ENCODE measurements at regions not wholly inside any gene's neighbourhood (a gene's known extent, or its start where the extent isn't known, plus 50 kb on each side); places are given as distances from the start of the nearest gene placed in this dataset.

- DNase-seq: no peak
- no peak overlapping the region for H3K27ac ChIP-seq
- H3K4me1 ChIP-seq: peaks cover 0 to 29% (median 17%) of the 10 kb centered on the region in 4 donors
- no peaks in the 10 kb centered on the region for H3K27me3 ChIP-seq
- H3K36me3 ChIP-seq: no peaks in the 10 kb centered on the region
- H3K9me3 ChIP-seq: no peaks in the 10 kb centered on the region
- intact Hi-C loops (cut with DNase I): no loop called here
- no peak overlapping the region for H3K4me3 ChIP-seq
- TF ChIP-seq, protein P1, sequence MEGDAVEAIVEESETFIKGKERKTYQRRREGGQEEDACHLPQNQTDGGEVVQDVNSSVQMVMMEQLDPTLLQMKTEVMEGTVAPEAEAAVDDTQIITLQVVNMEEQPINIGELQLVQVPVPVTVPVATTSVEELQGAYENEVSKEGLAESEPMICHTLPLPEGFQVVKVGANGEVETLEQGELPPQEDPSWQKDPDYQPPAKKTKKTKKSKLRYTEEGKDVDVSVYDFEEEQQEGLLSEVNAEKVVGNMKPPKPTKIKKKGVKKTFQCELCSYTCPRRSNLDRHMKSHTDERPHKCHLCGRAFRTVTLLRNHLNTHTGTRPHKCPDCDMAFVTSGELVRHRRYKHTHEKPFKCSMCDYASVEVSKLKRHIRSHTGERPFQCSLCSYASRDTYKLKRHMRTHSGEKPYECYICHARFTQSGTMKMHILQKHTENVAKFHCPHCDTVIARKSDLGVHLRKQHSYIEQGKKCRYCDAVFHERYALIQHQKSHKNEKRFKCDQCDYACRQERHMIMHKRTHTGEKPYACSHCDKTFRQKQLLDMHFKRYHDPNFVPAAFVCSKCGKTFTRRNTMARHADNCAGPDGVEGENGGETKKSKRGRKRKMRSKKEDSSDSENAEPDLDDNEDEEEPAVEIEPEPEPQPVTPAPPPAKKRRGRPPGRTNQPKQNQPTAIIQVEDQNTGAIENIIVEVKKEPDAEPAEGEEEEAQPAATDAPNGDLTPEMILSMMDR (IDR thresholded peaks at IDR 0.05): no peak
- TF ChIP-seq POLR2AphosphoS5 (IDR thresholded peaks at IDR 0.05) (no peak), EP300 (IDR thresholded peaks at IDR 0.05) (no peak), POLR2A (IDR thresholded peaks at IDR 0.05) (no peak)
- 18 to 60% methylated on average over 18 of the region's 18 CpGs for WGBS, 2 donors
These were observed 99.9 kb upstream of the PITX1 start for GRCh38 chr5:135133698-135134515.

DNA sequence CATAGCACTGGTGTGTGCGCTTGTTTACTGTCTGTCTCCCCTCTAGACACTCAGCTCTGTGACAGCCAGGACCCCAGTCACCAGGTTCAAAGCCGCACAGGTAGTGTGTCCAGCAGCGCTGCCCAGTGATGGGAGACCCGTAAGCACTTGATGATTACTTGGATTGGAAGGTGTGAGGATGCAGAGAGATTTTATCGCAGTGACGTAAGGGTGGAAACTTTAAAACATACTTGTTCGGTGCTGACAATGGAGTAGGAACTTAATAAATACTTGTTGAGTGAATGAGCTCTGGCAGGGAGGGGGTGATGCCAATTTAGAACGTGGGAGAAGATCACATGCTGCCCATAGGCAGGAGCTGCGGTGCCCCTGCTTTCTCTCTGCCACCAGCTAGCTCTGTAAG lies 99.2 kb upstream of the PITX1 start:
- Histone ChIP-seq H3K27ac (no peak overlapping the region), H3K4me1 (peaks cover 0 to 22% (median 10%) of the 10 kb centered on the region in 4 donors), H3K4me3 (no peak overlapping the region), H3K36me3 (no peaks in the 10 kb centered on the region), H3K9me3 (no peaks in the 10 kb centered on the region), H3K27me3 (no peaks in the 10 kb centered on the region)
- intact Hi-C loops (cut with DNase I): no loop called here
- no peak for DNase-seq
- 91% methylated on average over 9 of the region's 9 CpGs for WGBS, 2 donors
- TF ChIP-seq EP300 (IDR thresholded peaks at IDR 0.05): no peak
- TF ChIP-seq POLR2AphosphoS5 (IDR thresholded peaks at IDR 0.05): no peak
- no peak for TF ChIP-seq POLR2A (IDR thresholded peaks at IDR 0.05)
- TF ChIP-seq, protein P1 (IDR thresholded peaks at IDR 0.05): no peak

- 72 to 73% methylated on average over 12 of the region's 12 CpGs for WGBS, 2 donors
These were observed 98.0 kb upstream of the PITX1 start for GRCh38 chr5:135131801-135132680.

DNA sequence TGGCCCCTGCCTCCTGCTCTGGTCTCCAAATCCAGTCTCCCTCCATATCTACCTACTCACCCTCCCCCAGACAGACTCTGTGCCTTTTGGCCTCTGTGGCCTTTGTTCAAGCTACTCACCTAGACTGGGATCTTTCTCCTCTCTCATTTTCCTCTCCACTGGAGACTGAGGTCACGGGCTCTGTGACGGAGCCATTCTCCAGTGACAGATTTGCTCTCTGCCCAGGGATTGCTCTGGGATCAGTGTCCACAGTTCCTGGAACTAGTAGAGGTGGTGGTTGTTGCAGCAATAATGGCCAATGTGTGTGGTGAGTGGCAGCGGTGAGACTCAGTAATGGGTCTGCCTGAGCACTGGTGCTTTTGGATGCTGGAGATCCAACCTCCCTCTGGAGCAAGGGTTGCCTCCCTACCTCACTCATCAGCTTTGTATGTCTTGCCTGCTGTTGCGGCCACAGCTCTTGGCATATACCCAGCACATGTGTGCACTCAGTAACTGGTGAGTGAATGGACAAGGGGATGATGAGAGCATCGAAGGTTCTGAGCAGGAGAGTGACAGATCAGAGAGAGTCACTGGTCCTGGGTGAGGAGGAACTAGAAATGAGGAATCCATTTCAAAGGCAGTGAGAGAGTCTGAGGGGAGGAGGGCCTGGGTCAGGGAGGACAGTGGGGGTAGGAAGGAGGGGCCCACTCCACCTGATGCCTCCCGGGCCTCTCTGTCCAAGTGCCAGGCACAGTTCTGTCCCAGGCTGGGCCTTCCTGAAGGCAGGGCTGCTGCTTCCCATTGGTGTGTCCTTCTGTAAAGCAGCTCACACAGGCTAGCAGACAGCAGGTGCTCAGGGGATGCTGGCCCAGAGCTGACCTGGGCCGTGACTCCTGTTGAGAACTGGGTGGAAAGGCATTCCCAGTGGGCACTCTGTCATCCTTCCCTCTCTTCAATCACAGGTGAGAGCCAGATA lies 96.5 kb upstream of the PITX1 start:
- intact Hi-C loops (cut with DNase I): no loop called here

More at GRCh38 chr5:135131801-135132680, 98.0 kb upstream of the PITX1 start:
- peak overlapping the region in 1 of 4 donors; percentile 3 for H3K27ac ChIP-seq
- H3K27me3 ChIP-seq: no peaks in the 10 kb centered on the region
- intact Hi-C loops (cut with DNase I): no loop called here
- DNase-seq: no peak
- no peak overlapping the region for H3K4me3 ChIP-seq
- H3K9me3 ChIP-seq: no peaks in the 10 kb centered on the region
- peaks cover 0 to 11% (median 5%) of the 10 kb centered on the region in 4 donors for H3K4me1 ChIP-seq
- TF ChIP-seq POLR2A (IDR thresholded peaks at IDR 0.05) (no peak), EP300 (IDR thresholded peaks at IDR 0.05) (no peak), POLR2AphosphoS5 (IDR thresholded peaks at IDR 0.05) (peak in 1 of 4 donors; percentile 34)
- TF ChIP-seq, protein P1 (IDR thresholded peaks at IDR 0.05): no peak
- H3K36me3 ChIP-seq: no peaks in the 10 kb centered on the region

More for the DNA sequence above, 96.5 kb upstream of the PITX1 start:
- H3K27me3 ChIP-seq: no peaks in the 10 kb centered on the region
- H3K4me1 ChIP-seq: peaks cover 0 to 11% (median 5%) of the 10 kb centered on the region in 4 donors
- no peak overlapping the region for H3K4me3 ChIP-seq
- peak; percentile 56 for DNase-seq
- no peaks in the 10 kb centered on the region for H3K36me3 ChIP-seq
- no peak overlapping the region for H3K27ac ChIP-seq
- H3K9me3 ChIP-seq: no peaks in the 10 kb centered on the region
- TF ChIP-seq EP300 (IDR thresholded peaks at IDR 0.05) (no peak), POLR2A (IDR thresholded peaks at IDR 0.05) (no peak), POLR2AphosphoS5 (IDR thresholded peaks at IDR 0.05) (no peak)
- TF ChIP-seq, protein P1 (IDR thresholded peaks at IDR 0.05): no peak
- 88 to 90% methylated on average over 7 of the region's 7 CpGs for WGBS, 2 donors
